Stomach smooth muscle (tissue), 2 donors: ENCODE measurements at regions not wholly inside any gene's neighbourhood (a gene's known extent, or its start where the extent isn't known, plus 50 kb on each side); places are given as distances from the start of the nearest gene placed in this dataset.

Source experiments
- H3K27ac ChIP-seq: one replicate; pipeline ENCODE4 v1.7.0; 2013; ENCODE audit warnings: mild to moderate bottlenecking, low read length, inconsistent platforms
- H3K27me3 ChIP-seq, 2 donors: one replicate each; pipeline ENCODE4 v1.7.0; 2013; ENCODE audit warnings: low read length in 2 of 2; ENCODE audit not compliant: insufficient read depth in 2 of 2, control insufficient read depth in 1 of 2
- H3K36me3 ChIP-seq, 2 donors: one replicate each; pipeline ENCODE4 v1.7.0; 2013; ENCODE audit warnings: low read length in 2 of 2; ENCODE audit not compliant: control insufficient read depth in 2 of 2, insufficient read depth in 2 of 2
- H3K4me1 ChIP-seq: one replicate; pipeline ENCODE4 v1.7.0; 2013; ENCODE audit warnings: low read length; ENCODE audit not compliant: control insufficient read depth, insufficient read depth
- H3K4me3 ChIP-seq, 2 donors: one replicate each; pipeline ENCODE4 v1.7.0; 2013; ENCODE audit warnings: low read length in 2 of 2
- H3K9ac ChIP-seq, 2 donors: one replicate each; pipeline ENCODE4 v1.7.0; 2013; ENCODE audit warnings: low read length in 2 of 2, mild to moderate bottlenecking in 1 of 2
- H3K9me3 ChIP-seq, 2 donors: one replicate each; pipeline ENCODE4 v1.7.0; 2013; ENCODE audit warnings: low read length in 2 of 2; ENCODE audit not compliant: control insufficient read depth in 2 of 2
- donor health status: healthy.
- donor health status: Pancreatic carcinoma.

GRCh38 chr2:184481865-184482264 is 116.5 kb upstream of the ZNF804A start:
- no peaks in the 10 kb centered on the region for H3K27me3 ChIP-seq
- H3K9me3 ChIP-seq, result no peaks in the 10 kb centered on the region
- no peaks in the 10 kb centered on the region for H3K4me1 ChIP-seq
- no peak overlapping the region for H3K4me3 ChIP-seq
- H3K27ac ChIP-seq, result no peak overlapping the region
- no peaks in the 10 kb centered on the region for H3K36me3 ChIP-seq
- no peak overlapping the region for H3K9ac ChIP-seq

GRCh38 chr2:184498936-184499335 is 99.4 kb upstream of the ZNF804A start:
- H3K27me3 ChIP-seq, result no peaks in the 10 kb centered on the region
- H3K4me1 ChIP-seq, result no peaks in the 10 kb centered on the region
- H3K9me3 ChIP-seq, result no peaks in the 10 kb centered on the region
- H3K27ac ChIP-seq, result no peak overlapping the region
- H3K9ac ChIP-seq, result no peak overlapping the region
- no peak overlapping the region for H3K4me3 ChIP-seq
- H3K36me3 ChIP-seq, result no peaks in the 10 kb centered on the region

- Histone ChIP-seq H3K36me3 (no peaks in the 10 kb centered on the region), H3K4me3 (no peak overlapping the region), H3K4me1 (no peaks in the 10 kb centered on the region), H3K9me3 (no peaks in the 10 kb centered on the region), H3K27me3 (no peaks in the 10 kb centered on the region), H3K27ac (no peak overlapping the region), H3K9ac (no peak overlapping the region)
Measured at GRCh38 chr2:184504252-184504651, 94.1 kb upstream of the ZNF804A start.

- H3K9me3 ChIP-seq, result no peaks in the 10 kb centered on the region
- no peak overlapping the region for H3K27ac ChIP-seq
- H3K4me1 ChIP-seq, result no peaks in the 10 kb centered on the region
- H3K9ac ChIP-seq, result no peak overlapping the region
- H3K27me3 ChIP-seq, result no peaks in the 10 kb centered on the region
- H3K36me3 ChIP-seq, result no peaks in the 10 kb centered on the region
- H3K4me3 ChIP-seq, result no peak overlapping the region
Measured at GRCh38 chr2:184507254-184507653, 91.1 kb upstream of the ZNF804A start.

GRCh38 chr2:184517402-184517801 is 80.9 kb upstream of the ZNF804A start:
- Histone ChIP-seq H3K9ac (no peak overlapping the region), H3K4me1 (no peaks in the 10 kb centered on the region), H3K27me3 (no peaks in the 10 kb centered on the region), H3K27ac (no peak overlapping the region), H3K36me3 (no peaks in the 10 kb centered on the region), H3K4me3 (no peak overlapping the region), H3K9me3 (no peaks in the 10 kb centered on the region)

GRCh38 chr2:184520441-184520840 is 77.9 kb upstream of the ZNF804A start:
- Histone ChIP-seq H3K27ac (no peak overlapping the region), H3K4me3 (no peak overlapping the region), H3K36me3 (no peaks in the 10 kb centered on the region), H3K4me1 (no peaks in the 10 kb centered on the region), H3K9me3 (no peaks in the 10 kb centered on the region), H3K9ac (no peak overlapping the region), H3K27me3 (no peaks in the 10 kb centered on the region)

- Histone ChIP-seq H3K4me3 (no peak overlapping the region), H3K36me3 (no peaks in the 10 kb centered on the region), H3K27me3 (no peaks in the 10 kb centered on the region), H3K4me1 (no peaks in the 10 kb centered on the region), H3K9me3 (peaks cover 8 to 15% of the 10 kb centered on the region in 2 donors), H3K27ac (no peak overlapping the region), H3K9ac (no peak overlapping the region)
Measured at GRCh38 chr2:184523732-184524131, 74.6 kb upstream of the ZNF804A start.

- H3K9me3 ChIP-seq, result peaks cover 12 to 25% of the 10 kb centered on the region in 2 donors
- no peaks in the 10 kb centered on the region for H3K27me3 ChIP-seq
- H3K36me3 ChIP-seq, result no peaks in the 10 kb centered on the region
- no peak overlapping the region for H3K9ac ChIP-seq
- no peaks in the 10 kb centered on the region for H3K4me1 ChIP-seq
- H3K4me3 ChIP-seq, result no peak overlapping the region
- no peak overlapping the region for H3K27ac ChIP-seq
Measured at GRCh38 chr2:184524551-184525382, 73.6 kb upstream of the ZNF804A start.

GRCh38 chr2:184527058-184527457 is 71.3 kb upstream of the ZNF804A start:
- H3K27me3 ChIP-seq, result no peaks in the 10 kb centered on the region
- H3K9me3 ChIP-seq, result peaks cover 12 to 34% of the 10 kb centered on the region in 2 donors
- H3K36me3 ChIP-seq, result no peaks in the 10 kb centered on the region
- no peak overlapping the region for H3K27ac ChIP-seq
- no peaks in the 10 kb centered on the region for H3K4me1 ChIP-seq
- no peak overlapping the region for H3K9ac ChIP-seq
- H3K4me3 ChIP-seq, result no peak overlapping the region

- Histone ChIP-seq H3K9me3 (peaks cover 12 to 34% of the 10 kb centered on the region in 2 donors), H3K27me3 (no peaks in the 10 kb centered on the region), H3K36me3 (no peaks in the 10 kb centered on the region), H3K4me1 (no peaks in the 10 kb centered on the region), H3K4me3 (peak overlapping the region in 1 of 2 donors; percentile 25), H3K9ac (no peak overlapping the region), H3K27ac (no peak overlapping the region)
Measured at GRCh38 chr2:184528119-184528518, 70.2 kb upstream of the ZNF804A start.

GRCh38 chr2:184530239-184530638 is 68.1 kb upstream of the ZNF804A start:
- H3K36me3 ChIP-seq, result no peaks in the 10 kb centered on the region
- H3K4me3 ChIP-seq, result no peak overlapping the region
- H3K4me1 ChIP-seq, result no peaks in the 10 kb centered on the region
- peaks cover 12 to 34% of the 10 kb centered on the region in 2 donors for H3K9me3 ChIP-seq
- H3K27me3 ChIP-seq, result no peaks in the 10 kb centered on the region
- no peak overlapping the region for H3K27ac ChIP-seq
- no peak overlapping the region for H3K9ac ChIP-seq
